Keratinocyte (primary cell): ENCODE measurements at regions not wholly inside any gene's neighbourhood (a gene's known extent, or its start where the extent isn't known, plus 50 kb on each side); places are given as distances from the start of the nearest gene placed in this dataset.

Source experiments
- DNase-seq: peaks from one replicate; pipeline ENCODE4 v3.0.0-alpha.2; 2011; ENCODE audit warnings: low read depth, missing footprints, low spot score
- FAIRE-seq: peaks from 2 replicates; lab custom pipeline; 2011; peaks lifted over from hg19 to GRCh38; lab: Jason Lieb, UNC
- H2AFZ ChIP-seq: 2 replicates; pipeline ENCODE4 v1.6.0; 2012; ENCODE audit warnings: low read length, control low read depth, inconsistent platforms; ENCODE audit not compliant: control insufficient read depth
- H3K27ac ChIP-seq: 2 replicates; pipeline ENCODE4 v1.5.1; 2011; ENCODE audit warnings: low read length; ENCODE audit not compliant: control insufficient read depth, insufficient read depth
- H3K27me3 ChIP-seq: 3 replicates; pipeline ENCODE4 v1.6.0; 2011; ENCODE audit warnings: low read length; ENCODE audit not compliant: control insufficient read depth, insufficient read depth; ENCODE audit errors: extremely low read depth
- H3K36me3 ChIP-seq, 2 experiments: 2 replicates in 1 of 2; 3 replicates in 1 of 2; pipeline ENCODE4 v1.5.1; 2011; ENCODE audit warnings: low read length in 2 of 2, mild to moderate bottlenecking in 1 of 2; ENCODE audit not compliant: control insufficient read depth in 2 of 2, insufficient read depth in 2 of 2; ENCODE audit errors: extremely low read depth in 1 of 2
- H3K4me1 ChIP-seq: 3 replicates; pipeline ENCODE4 v1.5.1; 2011; ENCODE audit warnings: low read length; ENCODE audit not compliant: control insufficient read depth, insufficient read depth; ENCODE audit errors: extremely low read depth
- H3K4me2 ChIP-seq: 3 replicates; pipeline ENCODE4 v1.6.0; 2011; ENCODE audit warnings: low read depth, low read length; ENCODE audit not compliant: control insufficient read depth, insufficient read depth; ENCODE audit errors: extremely low read depth
- H3K4me3 ChIP-seq, 3 experiments: fragments of 200-600 bp in 1 of 3; sonication (generic) in 1 of 3; 2 replicates in 2 of 3; 3 replicates in 1 of 3; pipeline ENCODE4 v1.5.1; 2011 to 2016; ENCODE audit warnings: low read length in 3 of 3, mild to moderate bottlenecking in 3 of 3, control low read depth in 2 of 3, inconsistent platforms in 1 of 3, low read depth in 1 of 3, mixed read lengths in 1 of 3, mixed run types in 1 of 3, moderate library complexity in 1 of 3; ENCODE audit not compliant: control insufficient read depth in 2 of 3, insufficient read depth in 2 of 3; ENCODE audit errors: extremely low read depth in 1 of 3
- H3K79me2 ChIP-seq: 2 replicates; pipeline ENCODE4 v1.6.0; 2012; ENCODE audit warnings: low read length; ENCODE audit not compliant: control insufficient read depth, insufficient read depth
- H3K9ac ChIP-seq: 3 replicates; pipeline ENCODE4 v1.6.0; 2011; ENCODE audit warnings: low read length; ENCODE audit not compliant: control insufficient read depth, insufficient read depth; ENCODE audit errors: extremely low read depth
- H3K9me1 ChIP-seq: 3 replicates; pipeline ENCODE4 v1.6.0; 2011; ENCODE audit warnings: low read length; ENCODE audit not compliant: control insufficient read depth, insufficient read depth; ENCODE audit errors: extremely low read depth
- H3K9me3 ChIP-seq: 2 replicates; pipeline ENCODE4 v1.5.1; 2012; ENCODE audit warnings: low read depth, low read length; ENCODE audit not compliant: control insufficient read depth
- H4K20me1 ChIP-seq: 3 replicates; pipeline ENCODE4 v1.6.0; 2011; ENCODE audit warnings: low read length; ENCODE audit not compliant: control insufficient read depth, insufficient read depth; ENCODE audit errors: extremely low read depth
- CTCF ChIP-seq, 3 experiments: IDR thresholded peaks in 1 of 3; conservative IDR thresholded peaks in 1 of 3; optimal IDR thresholded peaks in 1 of 3; 2 replicates in 2 of 3; 3 replicates in 1 of 3; pipeline versions ENCODE3 to v1.5.1; 2011; ENCODE audit warnings: low read length in 3 of 3, mild to moderate bottlenecking in 3 of 3, moderate library complexity in 2 of 3, control low read depth in 1 of 3, inconsistent platforms in 1 of 3; ENCODE audit not compliant: insufficient read depth in 2 of 3; ENCODE audit errors: extremely low read depth in 1 of 3
- EZH2 ChIP-seq: IDR thresholded peaks from one replicate; pipeline ENCODE4 v1.6.1; 2012; ENCODE audit warnings: inconsistent platforms, mild to moderate bottlenecking, low read length, moderate library complexity
- dilution Hi-C: fragments of 300-500 bp; cut with MboI; formaldehyde crosslinking; loops from one replicate; pipeline ENCODE4 v1.7.0; 2020; ENCODE audit warnings: low sequenced_read_pairs; ENCODE audit not compliant: extremely low pct_ligation_motif_present

DNA sequence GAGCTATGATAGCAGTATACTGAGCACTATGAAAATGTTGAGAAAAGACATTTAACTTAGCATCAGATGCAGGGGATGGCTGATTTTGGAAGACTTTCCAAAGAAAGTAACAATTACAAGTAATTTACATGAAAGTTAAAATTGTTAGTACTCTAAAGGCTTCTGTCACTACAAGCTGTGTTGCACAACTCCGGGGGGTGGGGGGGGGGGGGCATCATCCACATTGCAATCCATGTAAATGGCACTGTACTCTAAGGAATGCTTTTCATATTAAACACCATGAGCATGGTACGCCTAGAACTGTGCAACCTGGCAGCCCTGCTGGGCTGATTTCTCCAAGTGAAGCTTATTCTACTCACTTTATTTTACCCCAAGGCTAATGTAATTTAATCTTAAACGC is 363.4 kb downstream of the TMA16 start:
- FAIRE-seq = no peak
- H3K79me2 ChIP-seq = no peaks in the 10 kb centered on the region
- H3K4me3 ChIP-seq = no peak overlapping the region
- H4K20me1 ChIP-seq = no peaks in the 10 kb centered on the region
- H3K27ac ChIP-seq = no peak overlapping the region
- H3K4me1 ChIP-seq = no peaks in the 10 kb centered on the region
- H3K9ac ChIP-seq = no peak overlapping the region
- H3K27me3 ChIP-seq = peaks cover 3% of the 10 kb centered on the region
- TF ChIP-seq EZH2 (no peak), CTCF (optimal IDR thresholded peaks at IDR 0.05 in 1 of 3, IDR thresholded peaks at IDR 0.05 in 1 of 3, conservative IDR thresholded peaks at IDR 0.05 in 1 of 3; ENCODE audit: extremely low read depth in 1 of 3, insufficient read depth in 2 of 3, low read length in 3 of 3) (no peak)
- no peaks in the 10 kb centered on the region for H3K9me3 ChIP-seq
- H3K9me1 ChIP-seq = no peaks in the 10 kb centered on the region
- dilution Hi-C loops = no loop called here
- no peak overlapping the region for H3K4me2 ChIP-seq
- no peak overlapping the region for H2AFZ ChIP-seq
- H3K36me3 ChIP-seq = no peaks in the 10 kb centered on the region
- DNase-seq = no peak

DNA sequence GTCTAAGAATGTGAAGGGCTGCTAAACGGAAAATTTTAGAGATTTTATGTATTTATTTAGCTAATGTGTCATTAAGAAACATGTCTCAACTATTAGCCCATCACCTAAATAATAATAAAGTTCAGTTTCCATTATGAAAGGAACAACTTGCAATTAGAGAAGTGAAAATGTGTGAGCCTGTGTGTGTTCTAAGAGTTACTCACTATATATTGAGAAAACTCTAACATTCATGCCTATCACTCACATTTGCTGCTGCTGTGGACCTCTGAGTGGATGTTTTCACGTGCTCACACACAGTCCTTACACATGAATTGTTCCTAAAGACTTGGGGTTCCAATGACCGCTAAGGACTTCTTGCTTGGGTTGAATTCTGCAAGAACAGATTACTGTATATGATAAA is 364.0 kb downstream of the TMA16 start:
- Histone ChIP-seq H3K27ac (no peak overlapping the region), H3K27me3 (peaks cover 3% of the 10 kb centered on the region), H3K79me2 (no peaks in the 10 kb centered on the region), H3K9ac (no peak overlapping the region), H3K36me3 (no peaks in the 10 kb centered on the region), H3K4me2 (no peak overlapping the region), H3K4me3 (no peak overlapping the region), H2AFZ (no peak overlapping the region), H3K9me1 (no peaks in the 10 kb centered on the region), H4K20me1 (no peaks in the 10 kb centered on the region), H3K9me3 (no peaks in the 10 kb centered on the region), H3K4me1 (no peaks in the 10 kb centered on the region)
- DNase-seq (no peak), FAIRE-seq (no peak)
- dilution Hi-C loops = no loop called here
- no peak for TF ChIP-seq EZH2

GRCh38 chr4:163863082-163863481 is 368.6 kb downstream of the TMA16 start:
- H3K9me1 ChIP-seq = no peaks in the 10 kb centered on the region
- DNase-seq (no peak), FAIRE-seq (no peak)

More at GRCh38 chr4:163863082-163863481, 368.6 kb downstream of the TMA16 start:
- dilution Hi-C loops = no loop called here
- Histone ChIP-seq H3K4me1 (peaks cover 4% of the 10 kb centered on the region), H3K27ac (no peak overlapping the region), H3K9me3 (no peaks in the 10 kb centered on the region), H3K36me3 (no peaks in the 10 kb centered on the region), H3K79me2 (no peaks in the 10 kb centered on the region), H3K27me3 (peaks cover 3% of the 10 kb centered on the region), H2AFZ (no peak overlapping the region), H3K4me2 (no peak overlapping the region), H4K20me1 (no peaks in the 10 kb centered on the region), H3K9ac (no peak overlapping the region), H3K4me3 (no peak overlapping the region)
- TF ChIP-seq CTCF (optimal IDR thresholded peaks at IDR 0.05 in 1 of 3, IDR thresholded peaks at IDR 0.05 in 1 of 3, conservative IDR thresholded peaks at IDR 0.05 in 1 of 3; ENCODE audit: extremely low read depth in 1 of 3, insufficient read depth in 2 of 3, low read length in 3 of 3) = no peak
- no peak for TF ChIP-seq EZH2
